DND-41 (cell line): ENCODE measurements at regions not wholly inside any gene's neighbourhood (a gene's known extent, or its start where the extent isn't known, plus 50 kb on each side); places are given as distances from the start of the nearest gene placed in this dataset.

Experiments used
- CTCF ChIP-seq: IDR thresholded peaks from 2 replicates; pipeline ENCODE4 v1.5.1; 2012; ENCODE audit warnings: borderline replicate concordance, low read length, moderate library complexity, mild to moderate bottlenecking; ENCODE audit not compliant: poor library complexity, severe bottlenecking; ENCODE audit errors: extremely low read depth
- EZH2 ChIP-seq: IDR thresholded peaks from 3 replicates; pipeline ENCODE4 v1.6.1; 2012; ENCODE audit warnings: borderline replicate concordance, low read depth, mild to moderate bottlenecking, moderate library complexity, low read length, inconsistent platforms; ENCODE audit not compliant: severe bottlenecking

GRCh38 chr10:58014436-58014835 lies 253.3 kb downstream of the IPMK start:
- TF ChIP-seq CTCF (no peak), EZH2 (no peak)
